Sigmoid colon (tissue), 4 donors: ENCODE measurements at regions not wholly inside any gene's neighbourhood (a gene's known extent, or its start where the extent isn't known, plus 50 kb on each side); places are given as distances from the start of the nearest gene placed in this dataset.

Experiments used
- CTCF ChIP-seq, 4 experiments: fragments of 450-650 bp in 3 of 4; fragments of 200-600 bp in 1 of 4; IDR thresholded peaks; one replicate each; pipeline ENCODE4 v1.5.1; 2016 to 2019; ENCODE audit warnings: antibody characterized with exemption in 4 of 4, mild to moderate bottlenecking in 3 of 4, moderate library complexity in 2 of 4
- EP300 ChIP-seq, 4 donors: sonication (generic); formaldehyde crosslinking; IDR thresholded peaks; one replicate each; pipeline ENCODE4 v1.6.1; 2017; ENCODE audit warnings: antibody characterized with exemption in 4 of 4
- POLR2A ChIP-seq, 2 donors: fragments of 450-650 bp; IDR thresholded peaks; one replicate each; pipeline ENCODE4 v1.6.1; 2016; ENCODE audit warnings: antibody characterized with exemption in 2 of 2, mild to moderate bottlenecking in 2 of 2, moderate library complexity in 2 of 2
- POLR2AphosphoS5 ChIP-seq, 4 donors: sonication (generic); formaldehyde crosslinking; IDR thresholded peaks; one replicate each; pipeline ENCODE4 v1.6.1; 2017; ENCODE audit warnings: antibody characterized with exemption in 4 of 4

- TF ChIP-seq CTCF (IDR thresholded peaks at IDR 0.05), result no peak
- TF ChIP-seq POLR2A (IDR thresholded peaks at IDR 0.05), result no peak
- no peak for TF ChIP-seq EP300 (IDR thresholded peaks at IDR 0.05)
- TF ChIP-seq POLR2AphosphoS5 (IDR thresholded peaks at IDR 0.05), result no peak
Observed at GRCh38 chr3:44032487-44032886, 209.2 kb upstream of the TOPAZ1 start.
